Testis (tissue), 2 donors: ENCODE measurements at regions not wholly inside any gene's neighbourhood (a gene's known extent, or its start where the extent isn't known, plus 50 kb on each side); places are given as distances from the start of the nearest gene placed in this dataset.

ENCODE experiments used
- DNase-seq: peaks from one replicate; pipeline ENCODE4 v3.0.0-alpha.2; 2019
- H3K27ac ChIP-seq, 2 donors: fragments of 200-600 bp; sonication (generic); one replicate each; pipeline ENCODE4 v1.5.1; 2019
- H3K27me3 ChIP-seq: fragments of 200-600 bp; sonication (generic); one replicate; pipeline ENCODE4 v1.5.1; 2019
- H3K36me3 ChIP-seq: fragments of 200-600 bp; sonication (generic); one replicate; pipeline ENCODE4 v1.5.1; 2017; ENCODE audit warnings: low read depth; ENCODE audit errors: missing control alignments
- H3K4me1 ChIP-seq: fragments of 200-600 bp; sonication (generic); one replicate; pipeline ENCODE4 v1.5.1; 2019
- H3K4me3 ChIP-seq, 2 donors: fragments of 200-600 bp; sonication (generic); one replicate each; pipeline ENCODE4 v1.5.1; 2017 to 2019
- H3K9me3 ChIP-seq: fragments of 200-600 bp; sonication (generic); one replicate; pipeline ENCODE4 v1.5.1; 2017
- CTCF ChIP-seq, 3 experiments: fragments of 450-650 bp in 2 of 3; fragments of 200-600 bp in 1 of 3; sonication (generic) in 1 of 3; IDR thresholded peaks; one replicate each; pipeline ENCODE4 v1.5.1; 2016 to 2019; ENCODE audit warnings: antibody characterized with exemption in 3 of 3, mild to moderate bottlenecking in 2 of 3, moderate library complexity in 1 of 3
- POLR2A ChIP-seq: fragments of 450-650 bp; IDR thresholded peaks from one replicate; pipeline ENCODE4 v1.6.1; 2017; ENCODE audit warnings: antibody characterized with exemption, mild to moderate bottlenecking, moderate library complexity
- WGBS, 2 donors: methylation state at CpG; one replicate each; pipeline ENCODE4 v1.1.5; 2018; 5-methylcytosine and 5-hydroxymethylcytosine counted together
- intact Hi-C: fragments of 100-400 bp; cut with DNase I; formaldehyde crosslinking; loops from one replicate; pipeline ENCODE4 v1.15.1; 2023; ENCODE audit warnings: low total_unique reads

DNA sequence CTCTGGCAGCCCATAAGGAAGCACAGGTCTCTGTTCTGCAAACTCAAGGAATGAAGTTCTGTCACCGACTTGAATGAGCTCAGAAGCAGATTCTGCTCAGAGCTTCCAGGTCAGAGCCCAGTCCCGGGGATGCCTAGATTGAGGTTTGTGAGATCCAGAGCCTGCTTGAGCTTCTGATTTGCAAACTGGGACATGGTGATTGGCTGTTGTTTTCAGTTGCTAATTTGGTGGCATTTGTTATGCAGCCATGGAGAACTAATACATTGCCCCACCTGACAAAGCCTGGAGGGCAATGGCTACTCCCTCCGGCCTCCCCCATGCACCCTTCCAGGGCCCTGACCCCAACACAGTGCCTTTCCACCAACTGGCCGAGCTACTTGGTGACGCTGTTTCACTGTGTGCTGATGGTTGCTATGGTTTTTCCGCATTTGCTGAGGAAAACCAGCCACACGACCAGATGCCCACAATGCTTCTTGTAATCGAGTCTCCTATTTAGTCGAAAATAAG lies 379.5 kb upstream of the ATP10A start:
- H3K4me3 ChIP-seq = no peak overlapping the region
- H3K4me1 ChIP-seq = no peaks in the 10 kb centered on the region
- WGBS, 2 donors = 81 to 83% methylated on average over 9 of the region's 9 CpGs
- TF ChIP-seq CTCF (IDR thresholded peaks at IDR 0.05) (no peak), POLR2A (no peak)
- intact Hi-C loops = no loop called here
- H3K27ac ChIP-seq = no peak overlapping the region
- no peaks in the 10 kb centered on the region for H3K27me3 ChIP-seq
- no peak for DNase-seq
- no peaks in the 10 kb centered on the region for H3K36me3 ChIP-seq
- no peaks in the 10 kb centered on the region for H3K9me3 ChIP-seq

DNA sequence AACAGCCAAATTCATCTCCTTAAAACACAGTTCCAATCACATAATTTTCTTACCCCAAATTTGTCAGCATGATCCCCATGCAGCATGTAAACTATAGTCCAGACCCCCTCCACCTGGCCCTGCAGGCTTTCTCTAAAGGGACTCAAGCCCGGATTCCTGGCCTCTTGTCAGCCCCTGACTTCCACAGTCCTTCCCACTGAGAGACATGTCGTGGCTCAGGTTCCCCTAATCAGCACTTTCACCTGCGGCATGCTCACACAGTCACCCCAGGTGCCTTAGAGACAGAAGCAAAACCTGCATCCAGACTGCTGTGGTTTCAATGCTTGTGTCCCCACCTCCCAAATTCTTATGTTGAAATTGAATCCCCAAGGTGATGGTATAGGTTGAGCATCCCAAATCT lies 372.7 kb upstream of the ATP10A start:
- H3K9me3 ChIP-seq = no peaks in the 10 kb centered on the region
- no peak for DNase-seq
- no peaks in the 10 kb centered on the region for H3K4me1 ChIP-seq
- WGBS, 2 donors = 49% methylated on average over 3 of the region's 3 CpGs
- H3K4me3 ChIP-seq = no peak overlapping the region
- TF ChIP-seq CTCF (IDR thresholded peaks at IDR 0.05) = no peak
- TF ChIP-seq POLR2A = no peak
- no peaks in the 10 kb centered on the region for H3K36me3 ChIP-seq
- no peaks in the 10 kb centered on the region for H3K27me3 ChIP-seq
- H3K27ac ChIP-seq = no peak overlapping the region
- intact Hi-C loops = loop anchor here (10.0 kb wide), 1 partner anchor 51 kb away; no protein-coding TSS in a partner anchor

DNA sequence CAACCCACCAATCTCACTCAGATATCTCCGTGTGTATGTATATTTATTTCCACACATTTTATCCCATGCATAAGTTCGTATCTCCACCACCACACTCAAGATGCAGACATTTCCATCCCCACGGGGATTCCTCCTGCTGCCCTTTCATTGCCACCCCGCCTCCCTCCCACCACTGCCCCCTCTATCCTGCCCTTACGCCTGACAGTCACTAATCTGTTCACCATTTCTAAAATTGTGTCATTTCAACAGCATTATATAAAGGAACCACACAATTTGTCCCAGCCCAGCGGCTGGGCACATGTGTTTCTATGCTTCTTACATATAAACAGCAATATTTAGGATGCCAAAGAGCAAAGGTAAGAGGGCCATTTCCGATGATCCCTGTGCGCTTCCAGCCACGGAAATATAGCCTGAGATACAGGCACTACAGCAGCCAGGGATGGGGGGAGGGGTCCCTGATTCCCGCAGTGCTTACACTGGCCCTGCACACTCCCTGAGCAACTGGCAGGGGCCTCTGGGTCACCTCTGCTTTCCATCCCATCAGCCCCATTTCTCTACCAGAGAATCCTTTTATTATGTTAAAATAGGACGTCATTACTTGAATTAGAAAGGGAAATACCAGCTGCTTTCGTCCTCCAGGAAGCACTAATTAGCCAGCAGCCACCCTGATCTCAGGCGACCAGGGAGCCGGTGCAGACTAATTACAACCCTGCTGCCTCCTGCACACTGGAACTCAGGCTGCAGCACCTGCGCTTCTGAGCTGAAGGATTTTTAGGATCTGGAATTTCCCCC lies 372.0 kb upstream of the ATP10A start:
- WGBS, 2 donors = 47 to 55% methylated on average over 15 of the region's 15 CpGs
- no peak overlapping the region for H3K27ac ChIP-seq
- TF ChIP-seq POLR2A (no peak), CTCF (IDR thresholded peaks at IDR 0.05) (no peak)
- no peaks in the 10 kb centered on the region for H3K9me3 ChIP-seq
- no peaks in the 10 kb centered on the region for H3K36me3 ChIP-seq
- no peaks in the 10 kb centered on the region for H3K27me3 ChIP-seq
- DNase-seq = no peak
- no peak overlapping the region for H3K4me3 ChIP-seq
- intact Hi-C loops = loop anchor here (10.0 kb wide), 1 partner anchor 50 kb away; no protein-coding TSS in a partner anchor
- no peaks in the 10 kb centered on the region for H3K4me1 ChIP-seq

GRCh38 chr15:26232691-26233090 lies 369.6 kb upstream of the ATP10A start:
- Histone ChIP-seq H3K27me3 (no peaks in the 10 kb centered on the region), H3K36me3 (no peaks in the 10 kb centered on the region), H3K4me3 (no peak overlapping the region), H3K4me1 (no peaks in the 10 kb centered on the region), H3K27ac (no peak overlapping the region), H3K9me3 (no peaks in the 10 kb centered on the region)
- TF ChIP-seq POLR2A (no peak), CTCF (IDR thresholded peaks at IDR 0.05) (no peak)
- DNase-seq = no peak
- intact Hi-C loops = loop anchor here (10.0 kb wide), 1 partner anchor 48 kb away; no protein-coding TSS in a partner anchor

DNA sequence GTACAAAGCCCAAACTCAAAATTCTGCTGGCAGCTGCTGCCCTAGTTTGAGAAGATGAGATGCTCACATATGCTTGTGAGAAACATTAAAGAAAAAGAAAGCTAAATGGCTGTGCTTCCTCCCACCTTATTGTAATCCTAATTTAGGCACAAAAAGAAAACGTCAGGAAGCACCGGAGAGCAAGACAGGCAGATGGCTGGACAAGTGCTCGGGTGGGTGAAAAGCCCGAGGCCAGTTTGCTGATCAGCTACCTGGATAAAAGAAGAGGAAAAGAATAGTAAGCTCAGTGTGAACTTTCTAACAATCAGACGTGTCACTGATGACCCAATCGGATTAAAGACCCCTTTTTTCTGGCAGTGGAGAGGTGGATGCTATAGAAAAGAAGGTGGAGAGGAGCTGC lies 368.0 kb upstream of the ATP10A start:
- TF ChIP-seq POLR2A (no peak), CTCF (IDR thresholded peaks at IDR 0.05) (no peak)
- Histone ChIP-seq H3K27me3 (no peaks in the 10 kb centered on the region), H3K9me3 (no peaks in the 10 kb centered on the region), H3K36me3 (no peaks in the 10 kb centered on the region), H3K27ac (no peak overlapping the region), H3K4me1 (no peaks in the 10 kb centered on the region), H3K4me3 (no peak overlapping the region)
- WGBS, 2 donors = 73 to 82% methylated on average over 6 of the region's 6 CpGs
- DNase-seq = no peak
- intact Hi-C loops = loop anchor here (10.0 kb wide), 1 partner anchor 46 kb away; no protein-coding TSS in a partner anchor
